Middle frontal gyrus (tissue), 1 donor: ENCODE measurements at regions not wholly inside any gene's neighbourhood (a gene's known extent, or its start where the extent isn't known, plus 50 kb on each side); places are given as distances from the start of the nearest gene placed in this dataset.
"Not testable (repeated sequence)": the region's sequence is repeated elsewhere in the genome, so short reads cannot be mapped to it uniquely, and the experiment has no call there.

ENCODE experiments used
- DNase-seq: peaks from one replicate; pipeline ENCODE4 v3.0.0-alpha.2; 2015; ENCODE audit warnings: low spot score; ENCODE audit errors: extremely low spot score

DNA sequence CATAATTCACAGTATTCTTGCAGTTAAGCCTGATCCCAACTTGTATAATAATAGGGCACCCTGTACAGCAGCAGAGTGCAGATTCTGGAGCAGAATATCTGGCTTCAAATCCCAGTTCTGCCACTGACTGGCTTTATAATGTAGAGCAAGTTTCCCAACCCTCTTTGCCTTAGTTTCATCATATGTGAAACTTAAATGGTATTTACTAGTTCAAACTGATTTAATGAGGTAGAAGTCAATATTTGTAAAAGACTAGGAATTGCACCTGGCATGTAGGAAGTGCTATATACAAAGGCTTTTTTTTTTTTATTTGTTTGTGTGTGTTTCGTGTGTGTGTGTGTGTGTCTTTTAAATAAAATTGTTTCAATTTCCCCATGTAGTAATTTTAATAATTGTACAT, 125.9 kb downstream of the CCER1 start:
- DNase-seq: no peak

- DNase-seq: no peak
These were observed 126.4 kb downstream of the CCER1 start for GRCh38 chr12:90828621-90829020.

DNA sequence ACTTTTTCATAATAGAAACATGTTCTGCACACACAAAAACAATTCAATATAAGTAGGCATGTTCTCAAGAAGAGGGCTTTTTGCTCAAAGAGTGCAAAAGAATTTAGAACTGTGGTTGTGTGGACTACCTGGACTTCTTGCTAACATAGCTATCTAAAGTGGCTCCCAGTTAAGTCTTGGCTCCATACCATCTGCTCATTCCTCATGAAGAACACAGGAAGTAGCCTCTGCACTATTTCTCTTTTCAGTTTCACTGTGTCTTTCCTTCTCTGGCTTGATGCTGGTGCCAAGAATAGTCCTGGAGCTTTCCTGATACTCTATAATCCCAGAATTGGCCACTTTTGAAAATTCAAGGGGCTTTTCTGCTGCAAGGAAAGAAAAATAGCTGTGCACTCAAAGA, 127.4 kb downstream of the CCER1 start:
- DNase-seq: no peak

DNA sequence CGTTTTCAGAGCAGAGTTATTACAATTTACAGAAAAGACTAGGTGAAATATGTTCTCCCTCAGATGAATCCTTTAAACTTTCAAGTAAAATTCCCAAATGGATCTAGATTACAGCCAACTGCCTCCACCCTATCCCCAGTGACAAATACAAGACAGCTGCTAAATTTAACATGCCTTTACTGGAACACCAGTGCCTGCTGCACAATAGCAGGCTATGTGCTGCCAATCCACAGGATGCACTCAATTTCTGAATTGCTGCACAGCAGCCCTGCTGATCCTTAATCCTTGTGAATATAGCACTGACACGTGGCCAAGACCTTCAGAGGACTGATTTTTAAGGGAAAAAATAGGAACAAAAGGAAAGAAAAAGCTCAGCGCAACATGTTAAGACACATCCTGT, 128.9 kb downstream of the CCER1 start:
- no peak for DNase-seq

- DNase-seq: no peak
These were observed 131.1 kb downstream of the CCER1 start for GRCh38 chr12:90823859-90824258.

GRCh38 chr12:90819709-90820108, 135.3 kb downstream of the CCER1 start:
- no peak for DNase-seq

DNA sequence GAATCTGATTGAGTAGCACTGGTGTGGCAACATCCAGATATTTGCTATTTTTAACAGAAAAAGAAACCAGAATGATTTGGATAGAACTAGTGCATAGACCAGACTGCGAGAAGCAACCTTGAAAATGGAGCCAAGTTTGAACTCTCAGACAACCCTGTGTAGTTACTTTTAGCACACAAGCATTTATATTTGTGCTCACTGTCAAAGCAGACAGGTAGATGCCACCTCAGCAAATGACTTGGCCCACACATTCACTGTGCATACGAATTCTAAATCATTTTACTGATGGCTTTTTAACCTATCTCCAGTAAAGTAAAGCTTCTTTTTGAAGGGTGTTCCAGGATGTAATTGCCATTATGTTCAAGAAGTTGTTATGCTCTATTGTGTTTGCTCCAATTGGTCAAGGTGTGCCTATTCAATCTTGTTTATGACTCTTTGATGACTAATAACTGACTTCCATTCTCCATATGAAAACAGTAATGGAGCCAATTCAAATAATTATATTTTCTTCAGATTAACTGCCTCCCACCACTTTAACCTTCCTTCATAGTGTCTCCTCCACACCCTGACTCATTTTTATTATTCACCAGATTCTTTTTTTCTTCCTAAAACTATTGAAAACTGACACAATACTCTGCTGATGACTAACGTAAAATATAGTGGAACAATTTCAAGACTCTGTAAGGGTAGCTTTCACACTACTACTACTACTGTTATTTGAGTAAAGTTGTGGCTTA, 138.5 kb downstream of the CCER1 start:
- no peak for DNase-seq

GRCh38 chr12:90809940-90810339, 145.0 kb downstream of the CCER1 start:
- DNase-seq: no peak

GRCh38 chr12:90808568-90808967, 146.4 kb downstream of the CCER1 start:
- DNase-seq: no peak

DNA sequence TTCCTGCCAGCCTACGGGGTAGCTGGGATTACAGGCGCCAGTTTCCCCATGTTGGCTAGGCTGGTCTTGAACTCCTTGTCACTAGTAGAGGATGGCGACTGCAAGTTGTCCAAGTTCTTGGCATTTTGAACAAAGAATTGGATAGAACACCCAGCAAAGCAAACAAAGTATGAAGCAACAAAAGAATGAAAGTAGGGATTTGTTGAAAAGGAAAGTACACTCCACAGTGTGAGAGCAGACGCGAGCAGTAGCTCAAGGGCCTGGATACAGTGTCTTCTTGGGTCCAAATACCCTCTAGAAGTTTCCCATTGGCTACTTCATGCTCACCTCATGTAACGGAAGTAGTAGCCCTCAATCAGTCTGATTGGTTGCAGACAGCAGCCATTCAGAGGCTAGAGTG, 152.2 kb downstream of the CCER1 start:
- no peak for DNase-seq

DNA sequence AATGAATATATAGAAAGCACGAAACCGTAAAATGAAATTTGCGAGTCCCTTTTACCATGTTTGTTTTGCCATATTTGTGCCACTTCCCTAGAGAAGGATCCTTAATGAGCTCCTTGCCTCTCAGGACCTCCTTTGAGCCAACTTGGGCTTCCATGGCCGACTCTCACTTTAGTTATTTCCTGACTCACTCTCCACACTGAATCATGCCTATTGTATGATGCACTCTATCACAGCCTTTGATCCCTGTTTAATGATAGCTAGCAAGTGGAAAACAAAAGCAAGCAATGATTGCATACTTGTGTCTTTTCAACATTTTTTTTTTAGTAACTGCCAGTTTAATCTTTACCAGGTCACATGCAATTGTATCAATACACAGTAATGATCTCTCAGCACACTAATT, 153.2 kb downstream of the CCER1 start:
- no peak for DNase-seq

DNA sequence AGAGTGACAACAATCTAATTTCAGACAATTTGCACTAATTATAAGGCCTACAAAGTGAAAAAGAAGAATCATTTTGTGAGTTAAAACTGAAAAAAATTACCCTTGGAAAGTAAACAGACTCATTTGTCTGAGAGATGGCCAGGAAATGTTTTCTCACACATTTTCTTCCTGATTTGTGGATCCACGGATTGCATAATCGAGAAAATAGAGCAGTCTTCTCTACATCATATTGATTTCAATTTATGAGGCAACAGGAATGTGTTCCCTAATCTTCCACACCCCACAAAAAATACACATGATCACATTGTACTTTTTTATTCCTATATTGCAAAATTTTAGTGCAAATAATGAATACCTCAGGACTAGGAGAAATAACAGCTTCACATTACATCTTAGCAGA, 160.8 kb downstream of the CCER1 start:
- DNase-seq: no peak

DNA sequence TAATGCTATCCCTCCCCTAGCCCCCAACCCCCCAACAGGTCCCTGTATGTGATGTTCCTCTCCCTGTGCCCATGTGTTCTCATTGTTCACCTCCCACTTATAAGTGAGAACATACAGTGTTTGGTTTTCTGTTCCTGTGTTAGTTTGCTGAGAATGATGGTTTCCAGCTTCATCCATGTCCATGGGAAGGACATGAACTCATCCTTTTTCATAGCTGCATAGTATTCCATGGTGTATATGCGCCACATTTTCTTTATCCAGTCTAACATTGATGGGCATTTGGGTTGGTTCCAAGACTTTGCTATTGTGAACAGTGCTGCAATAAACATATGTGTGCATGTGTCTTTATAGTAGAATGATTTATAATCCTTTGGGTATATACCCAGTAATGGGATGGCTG, 162.3 kb downstream of the CCER1 start:
- not testable (repeated sequence) for DNase-seq

DNA sequence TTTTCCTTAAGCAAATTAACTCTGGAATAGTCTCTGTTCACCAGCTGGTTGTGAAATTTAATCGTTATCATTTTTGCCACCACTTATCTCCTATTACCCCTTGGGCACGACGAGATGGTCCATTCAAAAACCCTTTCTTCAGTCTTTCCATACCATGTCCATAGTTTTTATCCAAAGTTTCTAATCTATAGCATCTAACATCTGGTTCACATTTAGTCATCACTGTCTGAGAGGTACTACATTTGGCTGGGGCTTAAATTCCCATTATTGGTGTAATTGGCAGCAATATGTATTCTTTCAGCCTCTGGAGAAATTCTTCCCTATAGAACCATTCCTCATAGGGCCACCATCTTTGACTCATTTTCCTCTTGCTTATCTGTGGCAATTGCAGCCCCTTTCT, 163.5 kb downstream of the CCER1 start:
- no peak for DNase-seq

DNA sequence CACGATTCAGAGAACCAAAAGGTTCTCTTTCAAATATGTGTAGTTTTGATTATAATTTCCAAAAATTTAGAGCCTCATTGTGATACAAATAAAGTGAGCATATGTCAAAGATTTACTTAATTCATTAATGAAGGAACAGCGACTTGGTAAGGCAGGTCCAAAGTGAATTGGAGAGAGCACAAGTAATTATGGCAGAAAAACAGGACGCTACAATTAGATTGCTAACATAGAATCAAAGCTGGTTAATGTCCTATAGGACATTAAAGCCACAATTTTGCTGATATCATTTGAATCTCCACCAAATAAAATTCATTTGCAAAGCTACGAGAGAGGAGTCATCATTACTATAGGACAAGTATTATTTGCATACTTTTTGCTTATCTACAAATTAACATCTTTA, 164.2 kb downstream of the CCER1 start:
- no peak for DNase-seq

- DNase-seq: no peak
These were observed 181.5 kb downstream of the CCER1 start for GRCh38 chr12:90773491-90773890.

DNA sequence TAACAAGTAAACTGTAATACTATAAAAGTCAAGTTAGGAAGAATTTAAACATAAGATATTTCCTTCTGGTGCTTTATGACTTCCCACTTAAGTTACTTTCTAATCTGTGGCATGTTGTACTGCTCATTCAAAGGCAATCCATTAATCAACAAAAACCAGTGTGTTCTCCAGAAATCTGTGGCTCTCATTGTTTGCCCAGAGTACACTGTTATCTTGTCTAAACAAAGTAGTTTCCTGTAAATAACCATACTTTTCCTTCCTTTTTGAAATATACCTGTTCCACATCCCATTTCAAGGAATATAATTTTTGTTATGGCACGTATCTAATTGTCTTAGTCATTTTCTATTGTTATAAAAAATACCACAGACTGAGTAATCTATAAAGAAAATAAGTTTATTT, 184.1 kb downstream of the CCER1 start:
- no peak for DNase-seq

DNA sequence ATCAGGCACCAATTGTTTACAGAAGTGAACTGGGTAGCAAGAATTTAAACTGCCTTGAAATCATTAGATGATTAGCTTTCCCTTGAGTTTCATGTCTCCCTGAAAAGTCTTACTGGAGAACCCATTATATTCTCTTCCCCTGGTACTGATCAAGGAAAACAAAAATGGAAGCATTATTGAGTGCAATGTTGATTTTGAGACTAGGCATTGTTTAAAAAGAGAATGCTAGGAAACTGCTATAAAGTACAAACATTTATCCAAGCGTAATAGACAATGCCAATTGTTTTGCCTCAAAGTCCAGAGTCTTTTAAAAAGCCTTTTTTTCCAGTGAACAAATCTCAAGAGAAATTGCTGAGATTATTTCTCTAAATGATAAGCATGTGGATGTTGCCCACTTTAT, 197.0 kb downstream of the CCER1 start:
- DNase-seq: no peak

DNA sequence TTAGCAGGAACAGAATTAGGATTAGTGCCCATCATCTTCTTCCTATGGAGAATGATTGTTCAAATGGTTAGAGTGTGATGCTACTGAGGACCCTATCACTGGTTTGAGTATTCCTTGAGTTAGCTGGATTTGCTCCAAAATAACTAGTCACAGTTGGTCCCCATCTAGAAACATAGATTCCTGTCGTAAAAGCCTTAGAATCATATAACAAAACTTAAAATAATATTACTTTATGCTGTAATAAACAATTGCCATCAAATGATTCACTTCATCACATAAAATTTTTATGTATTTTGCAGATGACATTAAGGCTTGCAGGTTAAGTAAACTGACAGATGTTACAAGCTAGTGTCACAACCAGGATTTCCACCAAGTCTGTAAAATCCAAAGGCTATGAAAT, 209.8 kb downstream of the CCER1 start:
- no peak for DNase-seq

DNA sequence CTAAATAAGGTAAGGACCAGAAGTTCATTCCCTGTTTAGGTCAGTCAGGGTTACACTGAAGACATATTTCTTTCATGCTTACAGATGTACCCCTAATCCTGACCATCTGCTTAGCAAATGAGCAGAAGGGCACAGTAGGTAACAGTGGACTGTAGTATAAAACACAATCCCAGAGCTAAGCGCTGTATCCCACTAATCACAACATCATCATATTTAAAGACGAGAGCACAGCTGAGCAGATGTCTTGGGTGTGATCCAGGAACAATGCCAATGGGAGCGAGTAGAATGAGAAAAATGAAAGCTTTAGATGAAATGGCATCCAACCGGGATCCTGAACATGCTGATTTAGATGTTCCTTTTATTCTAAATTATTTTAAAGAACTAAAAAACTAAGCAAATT, 213.4 kb downstream of the CCER1 start:
- no peak for DNase-seq

DNA sequence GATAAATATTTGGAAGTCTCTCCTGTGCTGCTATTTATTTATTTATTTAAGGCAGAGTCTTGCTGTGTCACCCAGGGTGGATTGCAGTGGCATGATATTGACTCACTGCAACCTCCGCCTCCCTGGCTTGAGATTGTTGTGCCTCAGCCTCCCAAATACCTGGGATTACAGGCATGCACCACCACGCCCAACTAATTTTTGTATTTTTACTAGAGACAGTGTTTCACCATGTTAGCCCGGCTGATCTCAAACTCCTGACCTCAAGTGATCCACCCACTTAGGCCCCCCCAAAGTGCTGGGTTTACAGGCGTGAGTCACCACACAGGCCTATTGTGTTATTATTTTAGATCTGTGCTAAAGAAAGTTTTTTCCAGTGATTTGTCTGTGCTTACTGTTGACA, 225.2 kb downstream of the CCER1 start:
- DNase-seq: no peak

DNA sequence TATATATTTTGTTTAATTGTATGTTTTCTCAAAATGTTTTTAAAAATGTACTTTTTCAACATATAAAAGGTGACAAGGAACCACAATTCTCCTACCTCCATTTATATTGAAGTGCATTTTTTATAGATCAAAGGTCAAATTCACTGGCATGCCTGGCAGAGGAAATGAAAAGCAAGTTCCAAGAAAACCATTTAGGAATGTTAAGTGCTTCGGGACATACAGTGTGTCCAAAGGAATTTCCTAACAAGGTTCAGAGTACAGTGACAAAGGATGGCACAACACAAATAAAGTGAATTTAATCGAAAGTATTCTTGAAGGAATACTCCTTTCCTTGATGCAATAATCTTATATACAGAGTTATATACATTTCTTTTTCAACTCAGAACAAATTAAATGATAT, 242.3 kb downstream of the CCER1 start:
- DNase-seq: no peak

DNA sequence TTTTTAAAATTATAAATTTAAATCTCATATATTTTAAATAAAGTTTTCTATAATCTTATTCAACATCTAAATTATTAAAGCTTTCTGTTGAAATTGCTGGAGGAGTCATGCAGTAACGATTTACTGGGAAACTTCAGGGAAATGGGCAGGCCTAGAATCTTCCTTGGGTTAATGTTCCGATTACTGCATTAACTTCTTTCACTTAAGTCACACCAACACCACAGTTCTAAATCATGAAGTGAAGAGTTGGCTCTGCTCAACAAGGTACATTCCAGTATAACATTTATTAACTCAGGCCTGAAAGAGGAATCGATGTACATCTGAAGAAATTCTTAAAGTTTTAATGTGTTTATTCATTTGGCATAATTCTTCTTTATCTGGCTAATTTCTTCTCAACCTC, 244.3 kb downstream of the CCER1 start:
- DNase-seq: no peak

- no peak for DNase-seq
These were observed 248.9 kb downstream of the CCER1 start for GRCh38 chr12:90706036-90706435.
